Myocyte (in vitro differentiated cells): ENCODE measurements at regions not wholly inside any gene's neighbourhood (a gene's known extent, or its start where the extent isn't known, plus 50 kb on each side); places are given as distances from the start of the nearest gene placed in this dataset.
"Not testable (repeated sequence)": the region's sequence is repeated elsewhere in the genome, so short reads cannot be mapped to it uniquely, and the experiment has no call there.

Experiments
- DNase-seq: peaks from one replicate; pipeline ENCODE4 v3.0.0-alpha.2; 2012; ENCODE audit warnings: low read depth

- DNase-seq: no peak
Measured at GRCh38 chr5:8769631-8770030, 776.2 kb downstream of the SEMA5A start.

GRCh38 chr5:8770431-8770830 lies 775.4 kb downstream of the SEMA5A start:
- DNase-seq: no peak

- no peak for DNase-seq
Measured at GRCh38 chr5:8773046-8773615, 772.7 kb downstream of the SEMA5A start.

- DNase-seq: no peak
Measured at GRCh38 chr5:8784692-8785091, 761.2 kb downstream of the SEMA5A start.

- DNase-seq: no peak
Measured at GRCh38 chr5:8788246-8788645, 757.6 kb downstream of the SEMA5A start.

GRCh38 chr5:8805653-8806052 lies 740.2 kb downstream of the SEMA5A start:
- DNase-seq: no peak

GRCh38 chr5:8807636-8808035 lies 738.2 kb downstream of the SEMA5A start:
- DNase-seq: peak; percentile 4

GRCh38 chr5:8811581-8811980 lies 734.3 kb downstream of the SEMA5A start:
- DNase-seq: no peak

- DNase-seq: peak; percentile 7
Measured at GRCh38 chr5:8813180-8813579, 732.7 kb downstream of the SEMA5A start.

- DNase-seq: no peak
Measured at GRCh38 chr5:8814105-8814504, 731.8 kb downstream of the SEMA5A start.

GRCh38 chr5:8824371-8824770 lies 721.5 kb downstream of the SEMA5A start:
- no peak for DNase-seq

- no peak for DNase-seq
Measured at GRCh38 chr5:8825139-8825757, 720.6 kb downstream of the SEMA5A start.

- DNase-seq: no peak
Measured at GRCh38 chr5:8826508-8826907, 719.4 kb downstream of the SEMA5A start.

- no peak for DNase-seq
Measured at GRCh38 chr5:8827696-8828095, 718.2 kb downstream of the SEMA5A start.

GRCh38 chr5:8828596-8829322 lies 717.1 kb downstream of the SEMA5A start:
- DNase-seq: no peak

- DNase-seq: peak; percentile 75
Measured at GRCh38 chr5:8829323-8830029, 716.4 kb downstream of the SEMA5A start.

GRCh38 chr5:8831251-8831650 lies 714.6 kb downstream of the SEMA5A start:
- no peak for DNase-seq

- DNase-seq: no peak
Measured at GRCh38 chr5:8831854-8832253, 714.0 kb downstream of the SEMA5A start.

GRCh38 chr5:8839361-8840055 lies 706.4 kb downstream of the SEMA5A start:
- DNase-seq: no peak

- DNase-seq: no peak
Measured at GRCh38 chr5:8840237-8840636, 705.6 kb downstream of the SEMA5A start.

GRCh38 chr5:8840746-8841145 lies 705.1 kb downstream of the SEMA5A start:
- DNase-seq: not testable (repeated sequence)
